ENCODE measurements at regions not wholly inside any gene's neighbourhood (a gene's known extent, or its start where the extent isn't known, plus 50 kb on each side); places are given as distances from the start of the nearest gene placed in this dataset.

GRCh38 chr5:17012289-17012688 lies 76.2 kb upstream of the MYO10 start:
- TF ChIP-seq POLR2A (IDR thresholded peaks at IDR 0.05): no peak
- no peak for TF ChIP-seq CTCF (IDR thresholded peaks at IDR 0.05)
